ENCODE measurements at regions not wholly inside any gene's neighbourhood (a gene's known extent, or its start where the extent isn't known, plus 50 kb on each side); places are given as distances from the start of the nearest gene placed in this dataset.

GRCh38 chr11:15568440-15568839 lies 453.7 kb downstream of the INSC start:
- Mint-ChIP-seq H3K36me3 (ENCODE audit: insufficient read depth in 1 of 3, low read depth in 3 of 3) (peaks cover 0 to 2% (median 0%) of the 10 kb centered on the region in 3 experiments; a peak in 1 of 7 replicates), H3K27ac (no peak overlapping the region), H3K4me1 (peaks cover 22 to 29% of the 10 kb centered on the region in 2 experiments), H3K9me3 (no peaks in the 10 kb centered on the region), H3K27me3 (ENCODE audit: low read depth) (peaks cover 3% of the 10 kb centered on the region), H3K4me3 (no peak overlapping the region)
- Histone ChIP-seq H2BK20ac (ENCODE audit: low read depth, low read length, poor library complexity, severe bottlenecking) (no peak overlapping the region), H2BK120ac (ENCODE audit: low read depth, low read length, poor library complexity, severe bottlenecking) (no peak overlapping the region), H4K8ac (replicated peaks; ENCODE audit: insufficient read length, low read depth, low read length) (no peak overlapping the region), H3K4ac (ENCODE audit: low read depth, low read length) (no peak overlapping the region), H3K9ac (ENCODE audit: extremely low read depth, insufficient read length, low read length) (no peak overlapping the region), H4K91ac (ENCODE audit: insufficient read length, low read depth, low read length) (no peak overlapping the region), H3K23ac (ENCODE audit: insufficient read length, low read depth, low read length) (no peak overlapping the region), H3K14ac (ENCODE audit: insufficient read depth, low read length) (no peak overlapping the region), H2BK12ac (ENCODE audit: insufficient read length, low read depth, low read length) (no peak overlapping the region), H3K4me2 (ENCODE audit: insufficient read depth, insufficient read length, low read length) (no peak overlapping the region), H2AK5ac (ENCODE audit: insufficient read length, low read length) (no peak overlapping the region), H3K79me2 (ENCODE audit: insufficient read depth, low read length) (no peaks in the 10 kb centered on the region), H4K5ac (ENCODE audit: insufficient read length, low read depth, low read length) (no peak overlapping the region), H3T11ph (ENCODE audit: low read length) (no peak overlapping the region), H3K18ac (ENCODE audit: insufficient read length, low read depth, low read length) (no peak overlapping the region), H3K23me2 (ENCODE audit: insufficient read length, low read depth, low read length, poor library complexity, severe bottlenecking) (no peaks in the 10 kb centered on the region), H2BK15ac (ENCODE audit: low read depth, low read length) (no peak overlapping the region), H3K27ac (ENCODE audit: insufficient read length, low read depth, low read length) (no peak overlapping the region), H2BK5ac (ENCODE audit: insufficient read length, low read length) (no peak overlapping the region), H3K27me3 (ENCODE audit: insufficient read depth, low read length) (no peaks in the 10 kb centered on the region), H4K20me1 (ENCODE audit: control insufficient read depth, insufficient read depth, insufficient read length) (no peaks in the 10 kb centered on the region), H2AFZ (ENCODE audit: low read length) (no peak overlapping the region), H3K79me1 (ENCODE audit: insufficient read depth, low read depth, low read length, poor library complexity, severe bottlenecking) (no peaks in the 10 kb centered on the region), H3K9me3 (ENCODE audit: control insufficient read depth, low read depth, low read length) (no peaks in the 10 kb centered on the region), H3K4me1 (ENCODE audit: insufficient read depth, low read length) (peaks cover 6% of the 10 kb centered on the region; the same call in 1 of the 2 replicates), H3K56ac (ENCODE audit: insufficient read length, low read depth, low read length) (no peak overlapping the region)
- no peak for DNase-seq
- no CpG with 5 or more reads among the region's 8 CpGs for WGBS (ENCODE audit: extremely low coverage, insufficient read length, low lambda C conversion rate)
- TF ChIP-seq, protein P1, sequence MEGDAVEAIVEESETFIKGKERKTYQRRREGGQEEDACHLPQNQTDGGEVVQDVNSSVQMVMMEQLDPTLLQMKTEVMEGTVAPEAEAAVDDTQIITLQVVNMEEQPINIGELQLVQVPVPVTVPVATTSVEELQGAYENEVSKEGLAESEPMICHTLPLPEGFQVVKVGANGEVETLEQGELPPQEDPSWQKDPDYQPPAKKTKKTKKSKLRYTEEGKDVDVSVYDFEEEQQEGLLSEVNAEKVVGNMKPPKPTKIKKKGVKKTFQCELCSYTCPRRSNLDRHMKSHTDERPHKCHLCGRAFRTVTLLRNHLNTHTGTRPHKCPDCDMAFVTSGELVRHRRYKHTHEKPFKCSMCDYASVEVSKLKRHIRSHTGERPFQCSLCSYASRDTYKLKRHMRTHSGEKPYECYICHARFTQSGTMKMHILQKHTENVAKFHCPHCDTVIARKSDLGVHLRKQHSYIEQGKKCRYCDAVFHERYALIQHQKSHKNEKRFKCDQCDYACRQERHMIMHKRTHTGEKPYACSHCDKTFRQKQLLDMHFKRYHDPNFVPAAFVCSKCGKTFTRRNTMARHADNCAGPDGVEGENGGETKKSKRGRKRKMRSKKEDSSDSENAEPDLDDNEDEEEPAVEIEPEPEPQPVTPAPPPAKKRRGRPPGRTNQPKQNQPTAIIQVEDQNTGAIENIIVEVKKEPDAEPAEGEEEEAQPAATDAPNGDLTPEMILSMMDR (conservative IDR thresholded peaks at IDR 0.05), result no peak

Data from H9 (cell line).